ENCODE measurements at regions not wholly inside any gene's neighbourhood (a gene's known extent, or its start where the extent isn't known, plus 50 kb on each side); places are given as distances from the start of the nearest gene placed in this dataset.

GRCh38 chr13:89269737-89270136, 1598.6 kb downstream of the SLITRK5 start:
- dilution Hi-C loops (cut with HindIII; ENCODE audit: low sequenced_read_pairs, unreplicated experiment) (no loop called here), in situ Hi-C loops (cut with MboI; ENCODE audit: low sequenced_read_pairs) (no loop called here), intact Hi-C loops (cut with micrococcal nuclease) (no loop called here)
- Histone ChIP-seq H3K23ac (ENCODE audit: low read depth, low read length) (no peak overlapping the region), H3K4me2 (ENCODE audit: low read depth, low read length) (no peak overlapping the region), H3K9me1 (ENCODE audit: insufficient read depth, low read length) (no peaks in the 10 kb centered on the region), H2BK15ac (ENCODE audit: low read depth, low read length) (no peak overlapping the region), H3K14ac (replicated peaks; ENCODE audit: low read depth, low read length) (no peak overlapping the region), H3K27me3 (ENCODE audit: control insufficient read depth, insufficient read depth, low read length) (no peaks in the 10 kb centered on the region), H2BK20ac (ENCODE audit: low read depth, low read length) (no peak overlapping the region), H2AK9ac (replicated peaks; ENCODE audit: low read depth, low read length, poor library complexity) (no peak overlapping the region), H3K9ac (ENCODE audit: low read depth, low read length) (no peak overlapping the region), H2BK5ac (ENCODE audit: low read depth, low read length, poor library complexity, severe bottlenecking) (no peak overlapping the region), H4K91ac (ENCODE audit: insufficient read depth, low read depth, low read length) (no peak overlapping the region), H3K18ac (ENCODE audit: low read depth, low read length) (no peak overlapping the region), H3K4ac (ENCODE audit: low read depth, low read length) (no peak overlapping the region), H3K36me3 (ENCODE audit: control insufficient read depth, insufficient read depth, low read length) (no peaks in the 10 kb centered on the region), H4K8ac (ENCODE audit: low read depth in 2 of 2, low read length in 2 of 2) (no peak overlapping the region), H3K4me3 (ENCODE audit: insufficient read depth, low read depth, low read length) (no peak overlapping the region), H3K9me3 (ENCODE audit: control insufficient read depth, insufficient read depth, low read length) (no peaks in the 10 kb centered on the region), H3K79me1 (ENCODE audit: low read depth in 1 of 2, low read length in 2 of 2) (no peaks in the 10 kb centered on the region), H2AK5ac (ENCODE audit: low read depth, low read length) (no peak overlapping the region), H3K27ac (ENCODE audit: insufficient read depth, low read length) (no peak overlapping the region), H3K56ac (ENCODE audit: extremely low read depth, insufficient read depth, low read length) (no peak overlapping the region), H2BK120ac (ENCODE audit: low read depth, low read length) (no peak overlapping the region), H3K4me1 (ENCODE audit: control insufficient read depth, insufficient read depth, low read length) (no peaks in the 10 kb centered on the region), H4K20me1 (ENCODE audit: insufficient read depth, low read length) (no peaks in the 10 kb centered on the region), H4K5ac (ENCODE audit: low read depth, low read length) (no peak overlapping the region), H2AFZ (replicated peaks; ENCODE audit: low read length, poor library complexity) (no peak overlapping the region)
- no TSS peak for BruUV-seq (replicated peaks)
- ATAC-seq (ENCODE audit: low read depth) (no peak), DNase-seq (no peak)
- POLR2A ChIA-PET (ENCODE audit: unreplicated experiment), result no interaction called here
- TF ChIP-seq ELK1 (IDR thresholded peaks at IDR 0.05; ENCODE audit: borderline replicate concordance, low read depth, low read length), result no peak
- TF ChIP-seq MAZ (IDR thresholded peaks at IDR 0.05; ENCODE audit: borderline replicate concordance, low read depth, low read length), result no peak
- no peak for TF ChIP-seq CEBPB (IDR thresholded peaks at IDR 0.05; ENCODE audit: low read depth, low read length)
- TF ChIP-seq USF2 (IDR thresholded peaks at IDR 0.05; ENCODE audit: low read depth, low read length), result no peak
- TF ChIP-seq RFX5 (IDR thresholded peaks at IDR 0.05; ENCODE audit: low read depth, low read length), result no peak
- TF ChIP-seq NFE2L2 (IDR thresholded peaks at IDR 0.05; ENCODE audit: low read depth, low read length), result no peak
- no peak for TF ChIP-seq POLR2A (IDR thresholded peaks at IDR 0.05; ENCODE audit: low read depth, low read length)
- TF ChIP-seq CHD1 (IDR thresholded peaks at IDR 0.05; ENCODE audit: low read depth, low read length), result no peak
- TF ChIP-seq MXI1 (IDR thresholded peaks at IDR 0.05; ENCODE audit: borderline replicate concordance, low read depth, low read length), result no peak
- TF ChIP-seq CTCF (conservative IDR thresholded peaks at IDR 0.05; ENCODE audit: low read depth, low read length), result no peak
- no peak for TF ChIP-seq BHLHE40 (IDR thresholded peaks at IDR 0.05; ENCODE audit: low read depth, low read length)
- TF ChIP-seq MAFK (IDR thresholded peaks at IDR 0.05; ENCODE audit: low read depth, low read length), result no peak
- TF ChIP-seq RCOR1 (IDR thresholded peaks at IDR 0.05; ENCODE audit: insufficient replicate concordance, low read length), result no peak
- no peak for TF ChIP-seq SMC3 (IDR thresholded peaks at IDR 0.05; ENCODE audit: low read depth, low read length)
- no peak for TF ChIP-seq FOS (IDR thresholded peaks at IDR 0.05; ENCODE audit: low read depth, low read length)
- TF ChIP-seq RAD21 (IDR thresholded peaks at IDR 0.05; ENCODE audit: low read length), result no peak
- CTCF ChIA-PET, result interaction anchor here (1.0 kb wide), 1 partner anchor 11 kb away, joined by 3 read pairs; no protein-coding TSS in a partner anchor
- no CpG with 5 or more reads among the region's 2 CpGs for WGBS, 2 experiments (ENCODE audit: extremely low coverage in 2 of 2, insufficient read length in 1 of 2)

All from IMR-90 (cell line).